ENCODE measurements at regions not wholly inside any gene's neighbourhood (a gene's known extent, or its start where the extent isn't known, plus 50 kb on each side); places are given as distances from the start of the nearest gene placed in this dataset.

GRCh38 chr12:34295366-34296142, 273.3 kb downstream of the ALG10 start:
- DNase-seq (ENCODE audit: low read depth in 2 of 2) = no peak
- TF ChIP-seq CTCF (conservative IDR thresholded peaks at IDR 0.05 in 1 of 2, IDR thresholded peaks at IDR 0.05 in 1 of 2; ENCODE audit: low read depth in 1 of 2, low read length in 2 of 2) = no peak
- TF ChIP-seq EZH2 (IDR thresholded peaks at IDR 0.05; ENCODE audit: low read length, missing control alignments) = no peak
- no peaks in the 10 kb centered on the region for H4K20me1 ChIP-seq (ENCODE audit: control insufficient read depth, extremely low read depth, insufficient read depth, low read length)
- H3K27me3 ChIP-seq (ENCODE audit: control insufficient read depth, insufficient read depth, low read length) = no peaks in the 10 kb centered on the region
- H3K79me2 ChIP-seq (ENCODE audit: control insufficient read depth, insufficient read depth, low read length) = no peaks in the 10 kb centered on the region
- H3K36me3 ChIP-seq (ENCODE audit: control insufficient read depth, insufficient read depth, low read length) = no peaks in the 10 kb centered on the region
- H3K27ac ChIP-seq (ENCODE audit: insufficient read depth, low read length) = no peak overlapping the region
- H3K9me3 ChIP-seq (ENCODE audit: control insufficient read depth, insufficient read depth, low read depth, low read length) = no peaks in the 10 kb centered on the region
- no peak overlapping the region for H3K9ac ChIP-seq (ENCODE audit: insufficient read depth, low read length)
- no peaks in the 10 kb centered on the region for H3K4me1 ChIP-seq (ENCODE audit: control insufficient read depth, extremely low read depth, insufficient read depth, low read length)
- no peak overlapping the region for H3K4me2 ChIP-seq (ENCODE audit: extremely low read depth, insufficient read depth, low read length)
- H3K4me3 ChIP-seq (replicated peaks in 1 of 4; ENCODE audit: control extremely low read depth in 1 of 4, insufficient read depth in 1 of 4, low read depth in 3 of 4, low read length in 4 of 4) = no peak overlapping the region
- no peak overlapping the region for H2AFZ ChIP-seq (ENCODE audit: low read length)

- Histone ChIP-seq H3K4me2 (ENCODE audit: extremely low read depth, insufficient read depth, low read length) (no peak overlapping the region), H3K27me3 (ENCODE audit: control insufficient read depth, insufficient read depth, low read length) (no peaks in the 10 kb centered on the region), H2AFZ (ENCODE audit: low read length) (no peak overlapping the region), H3K27ac (ENCODE audit: insufficient read depth, low read length) (no peak overlapping the region), H4K20me1 (ENCODE audit: control insufficient read depth, extremely low read depth, insufficient read depth, low read length) (no peaks in the 10 kb centered on the region), H3K79me2 (ENCODE audit: control insufficient read depth, insufficient read depth, low read length) (no peaks in the 10 kb centered on the region), H3K4me1 (ENCODE audit: control insufficient read depth, extremely low read depth, insufficient read depth, low read length) (no peaks in the 10 kb centered on the region), H3K36me3 (ENCODE audit: control insufficient read depth, insufficient read depth, low read length) (no peaks in the 10 kb centered on the region), H3K4me3 (replicated peaks in 1 of 4; ENCODE audit: control extremely low read depth in 1 of 4, insufficient read depth in 1 of 4, low read depth in 3 of 4, low read length in 4 of 4) (no peak overlapping the region), H3K9ac (ENCODE audit: insufficient read depth, low read length) (no peak overlapping the region), H3K9me3 (ENCODE audit: control insufficient read depth, insufficient read depth, low read depth, low read length) (no peaks in the 10 kb centered on the region)
- no peak for DNase-seq (ENCODE audit: low read depth in 2 of 2)
- TF ChIP-seq EZH2 (IDR thresholded peaks at IDR 0.05; ENCODE audit: low read length, missing control alignments) = no peak
- no peak for TF ChIP-seq CTCF (conservative IDR thresholded peaks at IDR 0.05 in 1 of 2, IDR thresholded peaks at IDR 0.05 in 1 of 2; ENCODE audit: low read depth in 1 of 2, low read length in 2 of 2)
Observed at GRCh38 chr12:34296143-34297041, 274.1 kb downstream of the ALG10 start.

GRCh38 chr12:34297126-34297789, 275.0 kb downstream of the ALG10 start:
- H3K27ac ChIP-seq (ENCODE audit: insufficient read depth, low read length) = no peak overlapping the region
- no peaks in the 10 kb centered on the region for H3K27me3 ChIP-seq (ENCODE audit: control insufficient read depth, insufficient read depth, low read length)
- H3K79me2 ChIP-seq (ENCODE audit: control insufficient read depth, insufficient read depth, low read length) = no peaks in the 10 kb centered on the region

More at GRCh38 chr12:34297126-34297789, 275.0 kb downstream of the ALG10 start:
- no peaks in the 10 kb centered on the region for H3K4me1 ChIP-seq (ENCODE audit: control insufficient read depth, extremely low read depth, insufficient read depth, low read length)
- H3K9me3 ChIP-seq (ENCODE audit: control insufficient read depth, insufficient read depth, low read depth, low read length) = no peaks in the 10 kb centered on the region
- no peaks in the 10 kb centered on the region for H3K36me3 ChIP-seq (ENCODE audit: control insufficient read depth, insufficient read depth, low read length)
- no peak overlapping the region for H3K4me2 ChIP-seq (ENCODE audit: extremely low read depth, insufficient read depth, low read length)
- no peaks in the 10 kb centered on the region for H4K20me1 ChIP-seq (ENCODE audit: control insufficient read depth, extremely low read depth, insufficient read depth, low read length)
- no peak overlapping the region for H2AFZ ChIP-seq (ENCODE audit: low read length)
- DNase-seq (ENCODE audit: low read depth in 2 of 2) = no peak
- H3K9ac ChIP-seq (ENCODE audit: insufficient read depth, low read length) = no peak overlapping the region
- H3K4me3 ChIP-seq (replicated peaks in 1 of 4; ENCODE audit: control extremely low read depth in 1 of 4, insufficient read depth in 1 of 4, low read depth in 3 of 4, low read length in 4 of 4) = no peak overlapping the region
- TF ChIP-seq CTCF (conservative IDR thresholded peaks at IDR 0.05 in 1 of 2, IDR thresholded peaks at IDR 0.05 in 1 of 2; ENCODE audit: low read depth in 1 of 2, low read length in 2 of 2) (no peak), EZH2 (IDR thresholded peaks at IDR 0.05; ENCODE audit: low read length, missing control alignments) (no peak)

Data from fibroblast of lung (primary cell).